ENCODE measurements at regions not wholly inside any gene's neighbourhood (a gene's known extent, or its start where the extent isn't known, plus 50 kb on each side); places are given as distances from the start of the nearest gene placed in this dataset.

DNA sequence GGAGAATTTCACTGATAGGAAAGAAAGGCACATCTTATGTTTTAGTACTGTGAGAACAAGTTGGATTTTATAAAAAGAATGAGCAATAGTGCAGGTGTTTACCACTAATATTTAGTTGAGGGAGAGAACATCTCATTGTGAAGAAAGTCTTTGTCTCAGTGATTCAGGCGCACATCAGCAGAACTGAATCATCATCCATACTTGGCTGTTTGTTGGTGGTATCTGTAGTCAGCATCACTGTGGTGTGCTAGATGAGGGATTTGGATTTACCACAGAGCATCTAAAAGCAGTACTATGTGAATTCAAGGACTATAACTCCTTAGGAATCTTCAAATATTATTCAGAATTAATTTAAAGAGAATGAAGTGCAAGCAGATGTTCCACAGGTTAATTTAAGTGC lies 1380.5 kb upstream of the ATXN8OS start:
- no peaks in the 10 kb centered on the region for H3K9me3 ChIP-seq (ENCODE audit: low read depth)
- no peaks in the 10 kb centered on the region for H3K4me1 ChIP-seq (ENCODE audit: low read depth)
- no peaks in the 10 kb centered on the region for H3K36me3 ChIP-seq
- H3K27ac ChIP-seq, result no peak overlapping the region
- TF ChIP-seq, protein P1, sequence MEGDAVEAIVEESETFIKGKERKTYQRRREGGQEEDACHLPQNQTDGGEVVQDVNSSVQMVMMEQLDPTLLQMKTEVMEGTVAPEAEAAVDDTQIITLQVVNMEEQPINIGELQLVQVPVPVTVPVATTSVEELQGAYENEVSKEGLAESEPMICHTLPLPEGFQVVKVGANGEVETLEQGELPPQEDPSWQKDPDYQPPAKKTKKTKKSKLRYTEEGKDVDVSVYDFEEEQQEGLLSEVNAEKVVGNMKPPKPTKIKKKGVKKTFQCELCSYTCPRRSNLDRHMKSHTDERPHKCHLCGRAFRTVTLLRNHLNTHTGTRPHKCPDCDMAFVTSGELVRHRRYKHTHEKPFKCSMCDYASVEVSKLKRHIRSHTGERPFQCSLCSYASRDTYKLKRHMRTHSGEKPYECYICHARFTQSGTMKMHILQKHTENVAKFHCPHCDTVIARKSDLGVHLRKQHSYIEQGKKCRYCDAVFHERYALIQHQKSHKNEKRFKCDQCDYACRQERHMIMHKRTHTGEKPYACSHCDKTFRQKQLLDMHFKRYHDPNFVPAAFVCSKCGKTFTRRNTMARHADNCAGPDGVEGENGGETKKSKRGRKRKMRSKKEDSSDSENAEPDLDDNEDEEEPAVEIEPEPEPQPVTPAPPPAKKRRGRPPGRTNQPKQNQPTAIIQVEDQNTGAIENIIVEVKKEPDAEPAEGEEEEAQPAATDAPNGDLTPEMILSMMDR (IDR thresholded peaks at IDR 0.05; ENCODE audit: low read depth, low read length), result no peak
- no peaks in the 10 kb centered on the region for H3K27me3 ChIP-seq
- H3K4me3 ChIP-seq, result no peak overlapping the region
- DNase-seq (ENCODE audit: low read depth in 1 of 2, low spot score in 1 of 2), result no peak

GRCh38 chr13:68719815-68720214 lies 1387.8 kb upstream of the ATXN8OS start:
- Histone ChIP-seq H3K36me3 (no peaks in the 10 kb centered on the region), H3K4me1 (ENCODE audit: low read depth) (no peaks in the 10 kb centered on the region), H3K27me3 (no peaks in the 10 kb centered on the region), H3K9me3 (ENCODE audit: low read depth) (no peaks in the 10 kb centered on the region), H3K27ac (no peak overlapping the region), H3K4me3 (no peak overlapping the region)
- no peak for DNase-seq (ENCODE audit: low read depth in 1 of 2, low spot score in 1 of 2)
- TF ChIP-seq, protein P1 (IDR thresholded peaks at IDR 0.05; ENCODE audit: low read depth, low read length), result no peak

DNA sequence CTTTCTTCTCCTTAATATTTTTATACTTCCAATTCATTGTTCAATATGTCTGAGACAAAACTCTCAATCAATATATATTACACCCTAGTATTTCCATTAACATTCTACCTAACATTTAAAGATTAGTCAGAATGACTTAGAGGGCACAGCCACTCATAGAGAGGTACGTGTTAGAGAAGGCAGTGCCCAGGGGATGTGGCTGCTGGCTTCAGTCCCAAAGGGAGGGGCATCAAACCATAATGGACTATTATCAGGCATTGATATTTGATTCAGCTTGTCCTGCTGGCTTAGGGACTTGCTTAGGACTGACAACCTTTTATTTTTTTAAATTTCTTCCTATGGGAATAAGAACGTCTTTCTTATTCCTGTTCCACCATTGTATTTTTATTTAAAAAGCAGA lies 1392.0 kb upstream of the ATXN8OS start:
- Histone ChIP-seq H3K27me3 (no peaks in the 10 kb centered on the region), H3K36me3 (no peaks in the 10 kb centered on the region), H3K9me3 (ENCODE audit: low read depth) (no peaks in the 10 kb centered on the region), H3K27ac (no peak overlapping the region), H3K4me1 (ENCODE audit: low read depth) (no peaks in the 10 kb centered on the region), H3K4me3 (no peak overlapping the region)
- TF ChIP-seq, protein P1 (IDR thresholded peaks at IDR 0.05; ENCODE audit: low read depth, low read length), result no peak
- no peak for DNase-seq (ENCODE audit: low read depth in 1 of 2, low spot score in 1 of 2)

DNA sequence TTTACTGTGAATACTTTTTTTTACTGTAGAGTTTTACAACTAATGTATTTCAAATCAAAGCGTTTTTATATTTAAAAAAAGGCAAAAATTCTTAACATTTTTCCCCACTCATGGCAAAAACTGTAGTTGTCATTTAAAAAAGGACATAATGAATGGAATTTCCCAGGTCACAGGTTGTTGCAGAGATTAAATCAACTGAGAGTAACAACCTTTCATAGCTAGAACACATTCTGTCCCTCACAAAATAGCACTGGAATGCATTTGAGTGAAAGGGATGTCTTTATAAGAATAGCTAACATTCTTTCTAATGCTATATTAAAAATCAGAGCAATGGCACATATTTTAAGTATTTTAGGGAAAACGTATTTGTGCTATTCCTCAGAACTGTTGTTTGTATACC lies 1393.3 kb upstream of the ATXN8OS start:
- DNase-seq (ENCODE audit: low read depth in 1 of 2, low spot score in 1 of 2), result no peak

DNA sequence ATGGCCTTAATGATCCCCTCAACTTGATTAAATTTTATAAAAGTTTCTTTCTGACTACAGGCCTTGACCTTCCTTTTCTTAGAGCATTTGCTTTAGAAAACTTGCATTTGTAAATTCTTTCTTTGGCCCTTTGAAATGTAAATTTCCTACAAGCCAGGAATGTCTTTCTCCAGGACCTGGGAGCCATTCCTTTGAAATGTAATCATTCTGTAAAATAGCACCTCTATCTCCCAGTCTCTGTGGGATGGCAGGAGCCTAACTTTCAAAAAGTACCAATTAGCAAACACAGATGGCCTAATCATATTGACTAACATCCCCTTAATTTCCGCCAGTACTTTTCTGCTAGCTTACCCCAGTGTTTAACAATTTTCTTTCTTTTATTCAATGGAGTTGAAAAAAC lies 1394.2 kb upstream of the ATXN8OS start:
- Histone ChIP-seq H3K27me3 (no peaks in the 10 kb centered on the region), H3K27ac (no peak overlapping the region), H3K4me3 (no peak overlapping the region), H3K36me3 (no peaks in the 10 kb centered on the region), H3K9me3 (ENCODE audit: low read depth) (no peaks in the 10 kb centered on the region), H3K4me1 (ENCODE audit: low read depth) (peaks cover 6% of the 10 kb centered on the region)
- no peak for DNase-seq (ENCODE audit: low read depth in 1 of 2, low spot score in 1 of 2)
- TF ChIP-seq, protein P1 (IDR thresholded peaks at IDR 0.05; ENCODE audit: low read depth, low read length), result no peak

More for the DNA sequence above, 1393.3 kb upstream of the ATXN8OS start:
- Histone ChIP-seq H3K4me1 (ENCODE audit: low read depth) (peaks cover under 1% of the 10 kb centered on the region), H3K9me3 (ENCODE audit: low read depth) (no peaks in the 10 kb centered on the region), H3K4me3 (no peak overlapping the region), H3K27me3 (no peaks in the 10 kb centered on the region), H3K36me3 (no peaks in the 10 kb centered on the region), H3K27ac (no peak overlapping the region)
- TF ChIP-seq, protein P1 (IDR thresholded peaks at IDR 0.05; ENCODE audit: low read depth, low read length), result no peak
